GM21619 (cell line): ENCODE measurements at regions not wholly inside any gene's neighbourhood (a gene's known extent, or its start where the extent isn't known, plus 50 kb on each side); places are given as distances from the start of the nearest gene placed in this dataset.

ENCODE experiments used
- ATAC-seq: cut with Tn5 transposase; IDR thresholded peaks from one replicate; pipeline ENCODE4 v1.9.1; 2021; ENCODE audit not compliant: unreplicated experiment

DNA sequence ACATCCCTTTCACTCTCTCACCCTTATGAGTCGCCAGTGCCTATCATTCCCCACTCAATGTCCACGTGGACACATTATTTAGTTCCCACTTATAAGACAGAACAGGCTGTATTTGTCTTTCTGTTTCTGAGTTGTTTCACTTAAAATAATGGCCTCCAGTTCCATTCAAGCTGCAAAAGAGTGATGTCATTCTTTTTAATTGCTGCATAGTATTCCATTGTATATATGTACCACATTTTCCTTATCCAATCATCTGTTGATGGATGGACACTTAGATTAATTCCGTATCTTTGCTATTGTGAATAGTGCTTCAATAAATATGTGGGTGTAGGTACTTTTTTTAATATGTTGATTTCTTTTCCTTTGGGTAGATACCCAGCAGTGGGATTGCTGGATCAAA is 79.1 kb downstream of the ZNF365 start:
- no peak for ATAC-seq

DNA sequence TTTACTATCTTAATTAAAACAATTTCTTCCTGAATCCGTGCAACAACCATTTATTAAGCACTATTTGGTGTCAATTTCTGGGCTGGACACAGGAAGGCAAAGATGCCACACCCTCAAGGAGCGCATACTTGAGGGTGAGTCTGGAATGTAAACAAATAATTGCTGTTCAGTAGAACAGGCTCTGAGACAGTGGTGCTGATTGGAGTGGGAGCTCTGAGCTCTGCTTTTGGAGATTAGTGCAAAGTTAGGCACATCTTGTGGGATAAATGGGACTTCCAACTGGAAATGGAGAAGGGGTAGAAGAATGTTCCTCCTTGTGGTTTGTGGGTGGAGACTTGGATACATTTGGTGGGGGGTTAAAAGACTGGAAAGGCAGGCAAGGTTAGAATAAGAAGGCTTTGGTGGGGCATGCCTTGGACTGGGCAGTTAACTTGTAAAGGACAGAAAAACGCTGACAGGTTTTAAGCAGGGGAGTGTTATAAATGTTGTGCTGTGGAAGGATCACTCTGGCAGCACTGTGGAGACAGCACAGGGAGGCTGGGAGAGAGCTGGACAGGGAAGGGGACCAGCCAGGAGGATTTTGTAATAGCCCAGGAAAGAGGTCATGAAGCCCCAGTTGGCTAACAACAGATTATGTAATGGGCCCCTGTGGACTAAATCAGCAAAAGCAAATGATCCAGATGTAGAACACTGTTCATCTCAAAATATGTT is 80.7 kb downstream of the ZNF365 start:
- ATAC-seq, result no peak

DNA sequence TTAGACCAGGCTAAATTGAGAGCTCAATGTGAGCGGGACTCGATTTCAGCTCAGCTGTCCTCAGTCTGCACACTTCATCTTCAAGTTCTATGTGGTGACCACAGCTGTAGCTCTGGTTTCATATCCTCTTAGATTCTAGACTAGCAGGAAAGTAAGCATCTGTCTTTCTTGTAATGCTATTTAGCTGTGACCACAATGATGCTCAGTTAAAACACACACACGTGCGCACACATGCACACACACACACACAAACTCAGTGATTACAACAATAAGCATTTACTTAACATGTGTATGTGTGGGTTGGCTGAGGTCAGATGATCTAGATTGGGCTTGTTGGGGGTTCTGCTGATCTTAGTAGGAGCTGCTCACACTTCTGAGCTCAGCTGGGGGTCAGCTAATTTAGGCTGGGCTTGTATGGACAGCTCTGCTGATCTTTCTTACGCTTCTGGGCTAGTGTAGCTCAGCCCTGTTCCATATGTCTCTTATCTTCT is 82.5 kb downstream of the ZNF365 start:
- peak; percentile 99 for ATAC-seq

- no peak for ATAC-seq
Observed at GRCh38 chr10:62457196-62457595, 83.0 kb downstream of the ZNF365 start.

GRCh38 chr10:62457598-62457997 is 83.4 kb downstream of the ZNF365 start:
- peak; percentile 32 for ATAC-seq

DNA sequence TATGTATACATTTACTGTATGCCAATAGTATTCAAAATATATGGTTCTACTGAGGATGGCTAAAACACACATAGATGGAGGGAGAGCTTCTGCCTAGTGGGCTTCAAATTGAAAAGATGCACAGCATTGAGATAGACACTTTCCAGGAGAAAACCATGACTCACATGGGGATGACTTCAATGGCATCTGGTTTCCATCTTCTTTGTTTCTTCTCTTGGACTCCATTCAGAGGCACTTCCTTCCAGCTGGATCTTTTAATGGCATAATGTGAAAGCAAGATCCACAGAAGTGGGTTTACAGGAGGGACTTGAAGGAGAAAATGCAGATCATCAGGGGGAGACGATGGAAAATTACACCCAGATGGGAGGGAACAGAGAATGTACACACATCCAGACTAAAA is 84.9 kb downstream of the ZNF365 start:
- no peak for ATAC-seq

DNA sequence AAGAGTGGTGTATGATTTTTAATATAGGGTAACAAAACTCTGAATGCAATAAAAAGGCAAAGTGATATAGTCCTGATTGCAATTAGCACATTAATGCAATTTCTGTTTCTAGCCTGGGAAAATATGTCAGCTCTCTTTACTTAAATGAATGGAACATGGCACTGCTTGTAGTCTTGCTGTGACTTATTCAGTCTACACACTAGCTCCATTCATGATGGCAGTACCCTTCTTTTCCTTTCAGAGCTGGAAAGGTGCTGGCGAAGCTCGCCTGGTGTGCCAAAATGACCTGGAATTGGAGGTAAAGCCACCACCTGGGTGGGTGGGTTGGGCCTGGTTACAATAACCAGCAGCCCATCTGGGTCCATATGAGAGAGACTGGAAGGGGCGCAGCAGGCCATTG is 85.3 kb downstream of the ZNF365 start:
- ATAC-seq, result no peak

DNA sequence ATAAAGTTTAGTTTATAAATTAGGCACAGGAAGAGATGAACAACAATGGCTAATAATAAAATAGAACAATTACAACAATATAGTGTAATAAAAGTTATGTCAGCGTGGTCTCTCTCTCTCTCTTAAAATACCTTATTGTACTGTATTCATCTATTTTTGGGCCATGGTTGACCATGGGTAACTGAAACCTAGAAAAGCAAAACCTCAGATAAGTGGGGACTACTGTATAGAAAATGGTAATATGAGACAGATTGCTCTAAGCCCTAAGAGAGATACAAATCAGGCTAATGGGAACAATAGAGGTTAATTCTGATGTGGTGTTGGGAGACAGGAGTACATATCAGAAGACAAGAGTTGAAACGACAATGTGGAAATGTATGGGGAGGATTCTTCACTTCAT is 86.2 kb downstream of the ZNF365 start:
- no peak for ATAC-seq

DNA sequence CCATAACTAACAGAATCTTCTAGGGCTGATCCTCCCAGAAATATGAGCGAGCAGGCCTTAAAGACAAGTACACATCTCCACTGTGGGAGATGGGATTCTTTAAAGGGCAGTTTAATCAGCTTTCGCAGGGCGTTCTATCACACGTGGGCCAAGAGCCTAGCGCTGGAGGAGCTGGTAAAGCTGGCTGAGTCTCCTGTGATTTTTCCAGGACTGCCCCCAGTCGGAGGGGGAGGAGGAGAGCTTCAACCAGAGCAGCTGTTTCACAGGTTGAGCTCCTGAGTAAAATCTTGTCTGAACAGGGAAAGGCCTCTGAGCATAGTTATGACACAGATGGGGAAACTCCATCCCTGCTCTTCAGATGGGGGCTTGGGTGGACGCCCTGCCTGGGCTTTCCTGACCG is 87.0 kb downstream of the ZNF365 start:
- no peak for ATAC-seq

- ATAC-seq, result no peak
Observed at GRCh38 chr10:62462461-62462860, 88.3 kb downstream of the ZNF365 start.

GRCh38 chr10:62463364-62463763 is 89.2 kb downstream of the ZNF365 start:
- no peak for ATAC-seq

DNA sequence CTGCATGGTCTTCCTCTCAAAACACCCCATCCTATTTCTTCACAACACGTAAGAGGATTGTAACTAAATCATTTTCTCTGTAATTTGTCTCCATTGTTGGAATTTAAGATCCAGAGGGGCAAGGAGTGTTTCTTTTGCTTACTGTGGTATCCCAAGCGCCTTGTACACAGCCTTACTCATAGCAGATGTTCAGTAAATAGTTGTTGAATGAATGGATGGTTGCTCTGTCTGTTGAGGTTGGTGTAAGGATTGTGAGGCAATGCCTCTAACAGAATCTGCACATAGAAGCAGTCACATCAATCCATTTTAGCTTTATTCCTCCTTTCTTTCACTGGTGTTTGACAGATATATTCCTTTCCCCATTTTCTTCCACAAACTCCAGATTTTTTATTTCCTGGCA is 90.1 kb downstream of the ZNF365 start:
- ATAC-seq, result no peak

DNA sequence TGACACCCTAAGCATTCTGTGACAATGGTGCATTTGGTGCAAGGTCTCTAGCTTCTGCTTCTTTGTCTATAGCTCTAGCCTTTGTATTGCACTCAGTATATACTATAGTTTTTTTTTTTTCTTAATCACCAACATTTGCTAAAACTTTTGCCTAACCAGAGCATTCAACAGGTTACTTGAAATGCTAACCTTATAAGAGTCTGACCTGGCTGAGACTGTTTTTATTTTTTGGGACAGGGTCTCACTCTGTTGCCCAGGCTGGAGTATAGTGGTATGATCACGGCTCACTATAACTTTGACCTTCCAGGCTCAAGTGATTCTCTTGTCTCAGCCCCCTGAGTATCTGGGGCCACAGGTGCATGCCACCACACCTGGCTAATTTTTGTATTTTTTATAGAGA is 92.4 kb downstream of the ZNF365 start:
- ATAC-seq, result no peak

- no peak for ATAC-seq
Observed at GRCh38 chr10:62467527-62467926, 93.4 kb downstream of the ZNF365 start.

DNA sequence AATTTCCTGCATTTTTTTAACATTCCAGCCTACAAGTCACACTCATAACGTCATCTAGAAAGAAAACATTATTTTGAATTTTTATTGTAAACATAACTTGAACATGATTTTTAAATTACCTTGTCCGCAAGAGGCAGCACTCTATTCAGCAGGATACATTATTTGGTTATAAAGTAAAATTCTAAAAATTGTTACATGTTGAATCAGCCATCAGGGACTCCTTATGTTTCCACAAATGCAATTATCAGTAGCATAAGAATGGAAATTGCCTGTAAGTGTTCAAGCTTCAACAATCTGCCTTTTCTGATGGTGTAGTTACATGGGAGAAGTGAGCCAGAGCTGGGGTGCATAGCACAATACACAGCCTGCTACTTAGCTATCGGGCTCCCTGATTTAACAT is 97.5 kb downstream of the ZNF365 start:
- no peak for ATAC-seq

GRCh38 chr10:62473241-62473640 is 99.1 kb downstream of the ZNF365 start:
- no peak for ATAC-seq

DNA sequence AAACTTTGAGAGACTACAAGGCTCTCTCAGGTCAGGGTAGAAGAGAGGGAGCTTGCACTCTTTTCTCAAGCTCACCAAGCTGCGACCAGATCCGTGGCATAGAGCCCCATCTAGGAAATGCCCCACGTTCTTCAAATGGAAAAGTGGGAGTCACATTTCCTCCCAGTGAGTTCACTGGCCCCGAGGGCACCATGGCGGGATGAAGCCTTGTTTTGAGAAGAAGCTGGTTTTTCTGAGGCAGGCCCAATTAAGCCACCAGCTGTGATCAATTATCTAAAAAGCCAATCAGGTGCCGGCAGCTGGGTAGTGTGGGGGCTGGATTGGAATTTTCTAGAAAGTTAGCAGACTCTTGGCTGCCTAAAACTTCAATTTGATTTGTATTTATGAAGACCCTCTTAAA is 101.4 kb downstream of the ZNF365 start:
- ATAC-seq, result no peak

DNA sequence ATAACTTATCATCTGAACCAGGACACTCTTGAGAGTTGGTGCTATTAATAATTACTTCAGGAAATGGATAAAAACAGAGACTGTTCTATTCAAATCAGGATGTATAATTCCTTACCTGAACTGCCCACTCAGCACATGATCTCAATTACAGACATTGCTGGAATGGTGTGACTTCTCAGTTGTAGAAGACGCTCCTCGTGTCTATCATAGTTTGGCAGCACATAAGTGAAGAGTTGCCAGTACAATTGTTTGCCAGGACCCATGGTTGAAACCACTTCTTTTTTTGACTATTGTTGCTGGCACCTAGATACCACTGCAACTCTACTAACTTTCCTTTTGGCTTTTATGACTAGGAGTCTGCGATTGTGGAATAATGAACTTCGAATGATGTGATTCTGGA is 105.4 kb downstream of the ZNF365 start:
- ATAC-seq, result no peak

- ATAC-seq, result no peak
Observed at GRCh38 chr10:62480196-62480595, 106.0 kb downstream of the ZNF365 start.

DNA sequence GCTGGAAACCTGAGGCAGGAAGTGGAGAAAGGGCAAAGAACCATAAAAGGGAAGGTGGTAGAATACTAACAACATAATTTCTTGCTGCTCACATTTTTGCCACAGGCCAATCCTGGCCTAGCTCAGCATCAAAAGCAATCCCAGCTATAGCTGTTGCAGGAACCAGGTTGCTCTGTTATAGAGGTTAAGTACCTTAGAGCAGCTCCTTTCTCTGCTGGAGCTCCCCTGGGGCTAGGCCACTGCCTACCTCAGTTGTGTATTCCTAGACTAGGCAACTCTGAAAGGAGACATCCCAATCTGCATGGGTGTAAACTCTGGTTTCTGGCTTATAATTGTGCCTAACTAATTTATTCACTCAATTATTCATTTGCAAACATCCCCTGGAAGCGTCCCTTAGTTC is 108.4 kb downstream of the ZNF365 start:
- no peak for ATAC-seq

DNA sequence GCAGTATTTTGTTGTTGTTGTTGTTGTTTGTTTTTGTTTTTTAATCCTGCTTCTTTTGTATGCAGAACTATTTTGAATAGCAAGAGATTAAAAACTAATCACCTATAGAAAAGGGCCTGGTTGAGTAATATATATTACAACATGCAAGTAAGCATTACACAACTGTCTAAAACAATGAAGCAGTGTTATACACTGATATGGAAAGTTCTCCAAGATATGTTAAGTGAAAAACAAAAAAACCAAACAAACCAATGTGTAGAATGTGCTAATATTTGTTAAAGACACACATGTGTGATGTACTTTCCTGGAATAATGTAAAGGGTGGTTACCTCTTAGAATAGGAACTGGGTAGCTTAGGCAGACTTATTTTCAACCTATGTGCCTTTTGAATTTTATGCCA is 117.4 kb downstream of the ZNF365 start:
- ATAC-seq, result no peak

DNA sequence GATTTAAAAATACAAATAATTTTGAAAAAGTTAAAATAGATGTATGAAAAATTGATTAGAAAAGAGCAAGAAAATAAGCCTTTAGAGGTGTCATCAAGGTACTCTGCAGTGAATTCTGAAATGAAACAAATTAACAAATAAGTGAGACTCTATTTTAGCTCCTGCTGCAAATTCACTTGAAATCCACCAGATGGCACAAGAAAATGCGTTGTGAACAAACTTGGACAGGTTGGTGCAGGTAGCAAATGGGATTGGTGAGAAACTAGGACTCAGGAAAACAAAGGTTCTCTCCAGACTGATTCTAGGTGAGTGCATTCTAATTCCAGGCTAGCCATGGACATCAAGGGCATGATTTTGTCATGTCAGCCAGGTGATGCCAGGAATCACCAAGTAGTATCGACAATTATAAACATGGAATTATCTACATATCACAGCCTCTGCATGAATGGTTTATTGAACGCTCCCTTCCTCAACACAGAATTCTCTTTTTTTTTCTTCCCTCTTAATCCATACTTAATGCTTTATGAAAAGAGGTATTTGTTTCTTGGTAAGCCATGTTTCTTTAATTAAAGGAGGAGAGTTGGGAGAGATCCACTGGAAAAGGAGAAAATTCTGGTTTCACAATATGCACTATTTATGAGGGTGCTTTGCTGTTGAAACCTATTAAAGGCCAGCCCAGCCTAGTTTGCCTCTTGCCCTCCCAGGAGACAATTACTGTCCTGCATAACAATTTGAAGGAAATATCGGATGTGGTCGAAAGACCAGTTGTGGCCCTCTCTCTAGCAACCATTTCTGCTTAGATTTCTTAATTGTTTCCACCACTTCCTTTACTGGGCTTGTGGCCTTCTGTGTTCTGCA is 118.1 kb downstream of the ZNF365 start:
- no peak for ATAC-seq

GRCh38 chr10:62492870-62493180 is 118.7 kb downstream of the ZNF365 start:
- ATAC-seq, result no peak
